ENCODE measurements at regions not wholly inside any gene's neighbourhood (a gene's known extent, or its start where the extent isn't known, plus 50 kb on each side); places are given as distances from the start of the nearest gene placed in this dataset.

GRCh38 chr4:12022409-12022808 lies 593.7 kb upstream of the HS3ST1 start:
- TF ChIP-seq CTCF (IDR thresholded peaks at IDR 0.05) (no peak), ZFX (IDR thresholded peaks at IDR 0.05; ENCODE audit: borderline replicate concordance) (no peak)
